ENCODE measurements at regions not wholly inside any gene's neighbourhood (a gene's known extent, or its start where the extent isn't known, plus 50 kb on each side); places are given as distances from the start of the nearest gene placed in this dataset.

- no peaks in the 10 kb centered on the region for H3K4me1 ChIP-seq (ENCODE audit: control insufficient read depth, insufficient read depth, low read length)
- no peak overlapping the region for H2AK5ac ChIP-seq (ENCODE audit: low read depth, low read length)
- H3K14ac ChIP-seq (replicated peaks; ENCODE audit: low read depth, low read length): no peak overlapping the region
- no peak overlapping the region for H3K18ac ChIP-seq (ENCODE audit: low read depth, low read length)
- CTCF ChIA-PET: no interaction called here
- POLR2A ChIA-PET (ENCODE audit: unreplicated experiment): no interaction called here
- H4K8ac ChIP-seq (ENCODE audit: low read depth in 2 of 2, low read length in 2 of 2): no peak overlapping the region
- no peaks in the 10 kb centered on the region for H3K9me3 ChIP-seq (ENCODE audit: control insufficient read depth, insufficient read depth, low read length)
- DNase-seq (no peak), ATAC-seq (ENCODE audit: low read depth) (no peak)
- H3K56ac ChIP-seq (ENCODE audit: extremely low read depth, insufficient read depth, low read length): no peak overlapping the region
- dilution Hi-C loops (cut with HindIII; ENCODE audit: low sequenced_read_pairs, unreplicated experiment): no loop called here
- H3K9me1 ChIP-seq (ENCODE audit: insufficient read depth, low read length): no peaks in the 10 kb centered on the region
- no peaks in the 10 kb centered on the region for H3K79me1 ChIP-seq (ENCODE audit: low read depth in 1 of 2, low read length in 2 of 2)
- H3K27me3 ChIP-seq (ENCODE audit: control insufficient read depth, insufficient read depth, low read length): peaks cover 35% of the 10 kb centered on the region
- no peak overlapping the region for H4K5ac ChIP-seq (ENCODE audit: low read depth, low read length)
- H3K4me3 ChIP-seq (ENCODE audit: insufficient read depth, low read depth, low read length): no peak overlapping the region
- no peak overlapping the region for H2BK20ac ChIP-seq (ENCODE audit: low read depth, low read length)
- intact Hi-C loops (cut with micrococcal nuclease): no loop called here
- no peak overlapping the region for H3K9ac ChIP-seq (ENCODE audit: low read depth, low read length)
- no peak overlapping the region for H3K4me2 ChIP-seq (ENCODE audit: low read depth, low read length)
- no peak overlapping the region for H3K4ac ChIP-seq (ENCODE audit: low read depth, low read length)
- H3K23ac ChIP-seq (ENCODE audit: low read depth, low read length): no peak overlapping the region
- H2AFZ ChIP-seq (replicated peaks; ENCODE audit: low read length, poor library complexity): no peak overlapping the region
- no peak overlapping the region for H2BK15ac ChIP-seq (ENCODE audit: low read depth, low read length)
- no peaks in the 10 kb centered on the region for H4K20me1 ChIP-seq (ENCODE audit: insufficient read depth, low read length)
- 20% methylated on average over 2 of the region's 9 CpGs; no CpG with 5 or more reads in 1 of the 2 experiments for WGBS, 2 experiments (ENCODE audit: extremely low coverage in 2 of 2, insufficient read length in 1 of 2)
- TF ChIP-seq MXI1 (IDR thresholded peaks at IDR 0.05; ENCODE audit: borderline replicate concordance, low read depth, low read length) (no peak), MAFK (IDR thresholded peaks at IDR 0.05; ENCODE audit: low read depth, low read length) (no peak), BHLHE40 (IDR thresholded peaks at IDR 0.05; ENCODE audit: low read depth, low read length) (no peak), MAZ (IDR thresholded peaks at IDR 0.05; ENCODE audit: borderline replicate concordance, low read depth, low read length) (no peak), NFE2L2 (IDR thresholded peaks at IDR 0.05; ENCODE audit: low read depth, low read length) (no peak), RCOR1 (IDR thresholded peaks at IDR 0.05; ENCODE audit: insufficient replicate concordance, low read length) (no peak), RFX5 (IDR thresholded peaks at IDR 0.05; ENCODE audit: low read depth, low read length) (no peak), SMC3 (IDR thresholded peaks at IDR 0.05; ENCODE audit: low read depth, low read length) (no peak)
- TF ChIP-seq, protein P1, sequence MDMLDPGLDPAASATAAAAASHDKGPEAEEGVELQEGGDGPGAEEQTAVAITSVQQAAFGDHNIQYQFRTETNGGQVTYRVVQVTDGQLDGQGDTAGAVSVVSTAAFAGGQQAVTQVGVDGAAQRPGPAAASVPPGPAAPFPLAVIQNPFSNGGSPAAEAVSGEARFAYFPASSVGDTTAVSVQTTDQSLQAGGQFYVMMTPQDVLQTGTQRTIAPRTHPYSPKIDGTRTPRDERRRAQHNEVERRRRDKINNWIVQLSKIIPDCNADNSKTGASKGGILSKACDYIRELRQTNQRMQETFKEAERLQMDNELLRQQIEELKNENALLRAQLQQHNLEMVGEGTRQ (IDR thresholded peaks at IDR 0.05; ENCODE audit: low read depth, low read length): no peak
- TF ChIP-seq, protein P2, sequence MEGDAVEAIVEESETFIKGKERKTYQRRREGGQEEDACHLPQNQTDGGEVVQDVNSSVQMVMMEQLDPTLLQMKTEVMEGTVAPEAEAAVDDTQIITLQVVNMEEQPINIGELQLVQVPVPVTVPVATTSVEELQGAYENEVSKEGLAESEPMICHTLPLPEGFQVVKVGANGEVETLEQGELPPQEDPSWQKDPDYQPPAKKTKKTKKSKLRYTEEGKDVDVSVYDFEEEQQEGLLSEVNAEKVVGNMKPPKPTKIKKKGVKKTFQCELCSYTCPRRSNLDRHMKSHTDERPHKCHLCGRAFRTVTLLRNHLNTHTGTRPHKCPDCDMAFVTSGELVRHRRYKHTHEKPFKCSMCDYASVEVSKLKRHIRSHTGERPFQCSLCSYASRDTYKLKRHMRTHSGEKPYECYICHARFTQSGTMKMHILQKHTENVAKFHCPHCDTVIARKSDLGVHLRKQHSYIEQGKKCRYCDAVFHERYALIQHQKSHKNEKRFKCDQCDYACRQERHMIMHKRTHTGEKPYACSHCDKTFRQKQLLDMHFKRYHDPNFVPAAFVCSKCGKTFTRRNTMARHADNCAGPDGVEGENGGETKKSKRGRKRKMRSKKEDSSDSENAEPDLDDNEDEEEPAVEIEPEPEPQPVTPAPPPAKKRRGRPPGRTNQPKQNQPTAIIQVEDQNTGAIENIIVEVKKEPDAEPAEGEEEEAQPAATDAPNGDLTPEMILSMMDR (conservative IDR thresholded peaks at IDR 0.05; ENCODE audit: low read depth, low read length): no peak
- H3K27ac ChIP-seq (ENCODE audit: insufficient read depth, low read length): no peak overlapping the region
- H2BK5ac ChIP-seq (ENCODE audit: low read depth, low read length, poor library complexity, severe bottlenecking): no peak overlapping the region
- BruUV-seq (replicated peaks): no TSS peak
- no peak overlapping the region for H4K91ac ChIP-seq (ENCODE audit: insufficient read depth, low read depth, low read length)
- in situ Hi-C loops (cut with MboI; ENCODE audit: low sequenced_read_pairs): no loop called here
- H2AK9ac ChIP-seq (replicated peaks; ENCODE audit: low read depth, low read length, poor library complexity): no peak overlapping the region
- H3K36me3 ChIP-seq (ENCODE audit: control insufficient read depth, insufficient read depth, low read length): no peaks in the 10 kb centered on the region
- no peak overlapping the region for H2BK120ac ChIP-seq (ENCODE audit: low read depth, low read length)
Measured at GRCh38 chr3:44050101-44050500, 191.6 kb upstream of the TOPAZ1 start.

All from IMR-90 (cell line).